ENCODE measurements at regions not wholly inside any gene's neighbourhood (a gene's known extent, or its start where the extent isn't known, plus 50 kb on each side); places are given as distances from the start of the nearest gene placed in this dataset.

DNA sequence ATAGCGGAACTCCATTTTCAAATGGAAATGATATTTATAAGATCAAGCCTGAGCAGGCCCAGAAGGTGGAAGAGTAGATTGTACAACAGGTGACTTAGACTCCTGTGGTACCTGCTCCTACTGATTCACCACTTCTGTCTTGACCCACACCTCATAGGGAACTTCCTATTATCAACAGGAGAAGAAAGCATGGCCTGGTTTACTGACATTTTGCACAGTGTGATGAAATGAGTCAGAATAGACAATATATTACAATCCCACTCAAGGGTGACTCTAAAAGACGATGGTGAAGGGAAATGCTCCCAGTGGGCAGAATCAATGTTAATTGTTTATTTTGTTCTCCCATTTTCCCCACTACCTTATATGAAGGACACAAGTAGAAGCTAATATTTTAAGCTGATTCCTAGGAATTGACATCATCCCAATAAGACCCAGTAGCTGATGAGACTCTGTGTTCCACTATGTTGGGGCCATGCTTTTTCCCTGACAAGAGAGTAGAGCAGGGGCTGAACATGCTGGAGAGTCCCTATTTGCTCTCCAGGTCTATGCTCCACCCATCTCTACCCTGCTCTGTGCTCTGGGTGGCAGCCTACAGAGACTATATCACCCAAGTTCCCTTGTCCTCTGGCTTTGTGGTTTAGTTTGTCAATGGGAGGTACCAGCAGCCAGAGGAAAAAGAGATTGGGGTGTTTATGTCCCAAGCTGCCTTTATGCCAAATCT, 163.4 kb upstream of the FSTL4 start:
- Histone ChIP-seq H2BK5ac (ENCODE audit: low read depth, low read length) (no peak overlapping the region), H3K4me1 (replicated peaks in 1 of 4; ENCODE audit: control insufficient read depth in 3 of 4, insufficient read depth in 4 of 4, low read length in 3 of 4) (no peaks in the 10 kb centered on the region), H3K79me2 (ENCODE audit: control insufficient read depth in 1 of 2, insufficient read depth in 2 of 2, low read length in 2 of 2) (no peaks in the 10 kb centered on the region), H3K23me2 (ENCODE audit: low read depth, low read length) (no peaks in the 10 kb centered on the region), H4K91ac (replicated peaks; ENCODE audit: insufficient read length, low read length) (no peak overlapping the region), H4K20me1 (replicated peaks in 1 of 2; ENCODE audit: control insufficient read depth in 1 of 2, insufficient read depth in 2 of 2, low read length in 2 of 2) (no peaks in the 10 kb centered on the region), H3K9ac (replicated peaks in 1 of 4; ENCODE audit: extremely low read depth in 1 of 4, low read depth in 3 of 4, low read length in 3 of 4) (no peak overlapping the region), H3K56ac (replicated peaks; ENCODE audit: insufficient read length, low read depth, low read length) (no peak overlapping the region), H3K23ac (ENCODE audit: insufficient read length) (no peak overlapping the region), H4K8ac (ENCODE audit: extremely low read depth, insufficient read depth, low read length) (no peak overlapping the region), H4K5ac (ENCODE audit: insufficient read length, low read depth, low read length) (no peak overlapping the region), H3K14ac (ENCODE audit: insufficient read length) (no peak overlapping the region), H3K4me2 (ENCODE audit: insufficient read depth in 1 of 2, low read depth in 2 of 2, low read length in 2 of 2) (no peak overlapping the region), H3K27me3 (replicated peaks in 1 of 4; ENCODE audit: control insufficient read depth in 3 of 4, extremely low read depth in 1 of 4, insufficient read depth in 3 of 4, low read length in 3 of 4) (no peaks in the 10 kb centered on the region; a peak in 1 of 7 replicates), H2BK12ac (ENCODE audit: low read depth, low read length) (no peak overlapping the region), H3K9me3 (ENCODE audit: insufficient read depth in 2 of 2, low read depth in 1 of 2, low read length in 1 of 2) (no peaks in the 10 kb centered on the region; a peak in 1 of 4 replicates), H3K27ac (ENCODE audit: low read depth, low read length) (no peak overlapping the region), H3K4me3 (ENCODE audit: extremely low read depth in 1 of 4, insufficient read depth in 2 of 4, low read depth in 3 of 4, low read length in 4 of 4) (no peak overlapping the region), H2AFZ (ENCODE audit: low read length) (no peak overlapping the region), H2BK15ac (ENCODE audit: low read length) (no peak overlapping the region), H3K18ac (ENCODE audit: extremely low read depth, low read length) (no peak overlapping the region), H2BK20ac (ENCODE audit: low read length) (no peak overlapping the region), H3K79me1 (ENCODE audit: low read depth, low read length) (no peaks in the 10 kb centered on the region), H3K36me3 (ENCODE audit: control insufficient read depth in 2 of 4, insufficient read depth in 4 of 4, low read length in 3 of 4) (no peaks in the 10 kb centered on the region), H2BK120ac (replicated peaks; ENCODE audit: low read depth, low read length) (no peak overlapping the region), H3K4ac (replicated peaks; ENCODE audit: insufficient read length, low read depth, low read length) (no peak overlapping the region), H2AK5ac (ENCODE audit: low read depth, low read length) (no peak overlapping the region)
- 95% methylated on average over 2 of the region's 2 CpGs; no CpG with 5 or more reads in 1 of the 2 experiments for WGBS, 2 experiments (ENCODE audit: extremely low coverage in 1 of 2, insufficient coverage in 1 of 2, insufficient read length in 1 of 2, insufficient replicate concordance in 2 of 2, low coverage in 1 of 2, low lambda C conversion rate in 2 of 2, missing lambda C conversion rate in 1 of 2)
- POLR2A ChIA-PET (ENCODE audit: partially characterized antibody), result no interaction called here
- DNase-seq (ENCODE audit: low read depth in 1 of 2, low spot score in 2 of 2), result no peak
- FAIRE-seq, result no peak
- CTCF ChIA-PET (ENCODE audit: partially characterized antibody), result interaction anchor here (0.8 to 3.6 kb wide), 7 partner anchors 9 to 103 kb away, joined by 3 to 17 read pairs (median 4); no protein-coding TSS in a partner anchor
- TF ChIP-seq SAP30 (IDR thresholded peaks at IDR 0.05; ENCODE audit: insufficient read depth, insufficient replicate concordance, low read length), result no peak
- no peak for TF ChIP-seq TBP (IDR thresholded peaks at IDR 0.05; ENCODE audit: low read depth, low read length)
- TF ChIP-seq EGR1 (IDR thresholded peaks at IDR 0.05; ENCODE audit: borderline replicate concordance, low read depth, low read length), result no peak
- TF ChIP-seq TAF7 (optimal IDR thresholded peaks at IDR 0.05; ENCODE audit: borderline replicate concordance, low read depth, low read length), result no peak
- TF ChIP-seq SP2 (IDR thresholded peaks at IDR 0.05; ENCODE audit: low read length), result no peak
- no peak for TF ChIP-seq TEAD4 (IDR thresholded peaks at IDR 0.05; ENCODE audit: low read depth, low read length)
- TF ChIP-seq EP300 (IDR thresholded peaks at IDR 0.05; ENCODE audit: borderline replicate concordance in 1 of 2, low read depth in 2 of 2, low read length in 2 of 2), result no peak
- no peak for TF ChIP-seq CREB1 (IDR thresholded peaks at IDR 0.05)
- TF ChIP-seq GABPA (IDR thresholded peaks at IDR 0.05; ENCODE audit: borderline replicate concordance, insufficient read depth, low read length), result no peak
- no peak for TF ChIP-seq GTF2F1 (IDR thresholded peaks at IDR 0.05; ENCODE audit: borderline replicate concordance, low read depth, low read length)
- TF ChIP-seq, protein P1, sequence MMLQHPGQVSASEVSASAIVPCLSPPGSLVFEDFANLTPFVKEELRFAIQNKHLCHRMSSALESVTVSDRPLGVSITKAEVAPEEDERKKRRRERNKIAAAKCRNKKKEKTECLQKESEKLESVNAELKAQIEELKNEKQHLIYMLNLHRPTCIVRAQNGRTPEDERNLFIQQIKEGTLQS (IDR thresholded peaks at IDR 0.05; ENCODE audit: insufficient read depth, low read depth, low read length), result no peak
- no peak for TF ChIP-seq KDM5A (IDR thresholded peaks at IDR 0.05; ENCODE audit: low read length)
